ENCODE measurements at regions not wholly inside any gene's neighbourhood (a gene's known extent, or its start where the extent isn't known, plus 50 kb on each side); places are given as distances from the start of the nearest gene placed in this dataset.

DNA sequence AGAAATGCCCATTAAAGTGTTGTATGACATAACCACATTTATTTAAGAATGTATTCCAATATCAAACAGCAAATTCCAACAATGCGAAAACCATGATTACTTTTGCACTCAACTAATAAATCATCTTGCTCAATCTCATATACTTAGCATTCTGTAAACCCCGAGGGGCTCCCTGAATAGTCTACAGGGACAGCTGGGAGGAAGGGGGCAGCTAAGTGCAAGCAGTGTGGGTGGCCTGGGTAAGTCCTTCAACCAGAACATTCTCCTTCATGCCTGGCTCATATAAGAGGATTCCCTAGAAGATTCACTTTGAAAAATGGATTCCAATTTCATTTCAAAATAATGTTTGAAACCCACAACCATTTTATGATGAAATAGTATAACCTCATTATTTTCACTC, 355.5 kb downstream of the CDC14C start:
- TF ChIP-seq, protein P1, sequence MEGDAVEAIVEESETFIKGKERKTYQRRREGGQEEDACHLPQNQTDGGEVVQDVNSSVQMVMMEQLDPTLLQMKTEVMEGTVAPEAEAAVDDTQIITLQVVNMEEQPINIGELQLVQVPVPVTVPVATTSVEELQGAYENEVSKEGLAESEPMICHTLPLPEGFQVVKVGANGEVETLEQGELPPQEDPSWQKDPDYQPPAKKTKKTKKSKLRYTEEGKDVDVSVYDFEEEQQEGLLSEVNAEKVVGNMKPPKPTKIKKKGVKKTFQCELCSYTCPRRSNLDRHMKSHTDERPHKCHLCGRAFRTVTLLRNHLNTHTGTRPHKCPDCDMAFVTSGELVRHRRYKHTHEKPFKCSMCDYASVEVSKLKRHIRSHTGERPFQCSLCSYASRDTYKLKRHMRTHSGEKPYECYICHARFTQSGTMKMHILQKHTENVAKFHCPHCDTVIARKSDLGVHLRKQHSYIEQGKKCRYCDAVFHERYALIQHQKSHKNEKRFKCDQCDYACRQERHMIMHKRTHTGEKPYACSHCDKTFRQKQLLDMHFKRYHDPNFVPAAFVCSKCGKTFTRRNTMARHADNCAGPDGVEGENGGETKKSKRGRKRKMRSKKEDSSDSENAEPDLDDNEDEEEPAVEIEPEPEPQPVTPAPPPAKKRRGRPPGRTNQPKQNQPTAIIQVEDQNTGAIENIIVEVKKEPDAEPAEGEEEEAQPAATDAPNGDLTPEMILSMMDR (IDR thresholded peaks at IDR 0.05): no peak
- TF ChIP-seq POLR2A (IDR thresholded peaks at IDR 0.05): no peak
